Cardiac septum (tissue), 1 donor: ENCODE measurements at regions not wholly inside any gene's neighbourhood (a gene's known extent, or its start where the extent isn't known, plus 50 kb on each side); places are given as distances from the start of the nearest gene placed in this dataset.
"Not testable (repeated sequence)": the region's sequence is repeated elsewhere in the genome, so short reads cannot be mapped to it uniquely, and the experiment has no call there.

ENCODE experiments used
- DNase-seq: peaks from one replicate; pipeline ENCODE4 v3.0.0-alpha.2; 2020; ENCODE audit warnings: low spot score
- intact Hi-C: fragments of 100-400 bp; cut with DNase I; formaldehyde crosslinking; loops from one replicate; pipeline ENCODE4 v1.14.0; 2022
- donor health status: DM: no; HTN: no; CAD: no.

GRCh38 chr6:167465482-167465881 is 140.6 kb downstream of the TTLL2 start:
- intact Hi-C loops: no loop called here
- DNase-seq: no peak

GRCh38 chr6:167467282-167467681 is 142.4 kb downstream of the TTLL2 start:
- DNase-seq: no peak
- intact Hi-C loops: no loop called here

GRCh38 chr6:167467793-167468431 is 143.0 kb downstream of the TTLL2 start:
- intact Hi-C loops: no loop called here
- DNase-seq: no peak

GRCh38 chr6:167469101-167469500 is 144.2 kb downstream of the TTLL2 start:
- intact Hi-C loops: no loop called here

GRCh38 chr6:167469672-167470071 is 144.8 kb downstream of the TTLL2 start:
- no peak for DNase-seq
- intact Hi-C loops: no loop called here

More at GRCh38 chr6:167469101-167469500, 144.2 kb downstream of the TTLL2 start:
- DNase-seq: no peak

GRCh38 chr6:167470101-167470835 is 145.4 kb downstream of the TTLL2 start:
- intact Hi-C loops: no loop called here
- no peak for DNase-seq

GRCh38 chr6:167470836-167471547 is 146.1 kb downstream of the TTLL2 start:
- intact Hi-C loops: no loop called here

GRCh38 chr6:167471548-167471930 is 146.7 kb downstream of the TTLL2 start:
- DNase-seq: no peak
- intact Hi-C loops: no loop called here

More at GRCh38 chr6:167470836-167471547, 146.1 kb downstream of the TTLL2 start:
- DNase-seq: no peak

GRCh38 chr6:167472148-167472547 is 147.3 kb downstream of the TTLL2 start:
- DNase-seq: no peak
- intact Hi-C loops: no loop called here

GRCh38 chr6:167472880-167473279 is 148.0 kb downstream of the TTLL2 start:
- DNase-seq: no peak
- intact Hi-C loops: no loop called here

- intact Hi-C loops: no loop called here
- no peak for DNase-seq
These were observed 149.3 kb downstream of the TTLL2 start for GRCh38 chr6:167474171-167474570.

GRCh38 chr6:167474725-167475124 is 149.8 kb downstream of the TTLL2 start:
- no peak for DNase-seq
- intact Hi-C loops: no loop called here

GRCh38 chr6:167475947-167476346 is 151.1 kb downstream of the TTLL2 start:
- intact Hi-C loops: no loop called here
- no peak for DNase-seq

GRCh38 chr6:167476844-167477595 is 152.1 kb downstream of the TTLL2 start:
- intact Hi-C loops: no loop called here
- no peak for DNase-seq

- intact Hi-C loops: no loop called here
These were observed 152.8 kb downstream of the TTLL2 start for GRCh38 chr6:167477688-167478087.

GRCh38 chr6:167479301-167479700 is 154.4 kb downstream of the TTLL2 start:
- intact Hi-C loops: no loop called here
- no peak for DNase-seq

More at GRCh38 chr6:167477688-167478087, 152.8 kb downstream of the TTLL2 start:
- no peak for DNase-seq

- no peak for DNase-seq
- intact Hi-C loops: no loop called here
These were observed 155.2 kb downstream of the TTLL2 start for GRCh38 chr6:167479901-167480648.

GRCh38 chr6:167481307-167481926 is 156.5 kb downstream of the TTLL2 start:
- intact Hi-C loops: no loop called here
- no peak for DNase-seq

- intact Hi-C loops, DNase-seq: not testable (repeated sequence)
These were observed 157.9 kb downstream of the TTLL2 start for GRCh38 chr6:167482801-167483200.
